ENCODE measurements at regions not wholly inside any gene's neighbourhood (a gene's known extent, or its start where the extent isn't known, plus 50 kb on each side); places are given as distances from the start of the nearest gene placed in this dataset.
"Not testable (repeated sequence)": the region's sequence is repeated elsewhere in the genome, so short reads cannot be mapped to it uniquely, and the experiment has no call there.

- not testable (repeated sequence) for H3K27ac Mint-ChIP-seq, H3K4me3 Mint-ChIP-seq, H3K27me3 Mint-ChIP-seq, ATAC-seq, H3K4me1 Mint-ChIP-seq
- H3K9me3 Mint-ChIP-seq = peaks cover 17% of the 10 kb centered on the region
- H3K36me3 Mint-ChIP-seq = peaks cover 16% of the 10 kb centered on the region
Measured at GRCh38 chr15:69928890-69929289, 168.8 kb downstream of the TLE3 start.

DNA sequence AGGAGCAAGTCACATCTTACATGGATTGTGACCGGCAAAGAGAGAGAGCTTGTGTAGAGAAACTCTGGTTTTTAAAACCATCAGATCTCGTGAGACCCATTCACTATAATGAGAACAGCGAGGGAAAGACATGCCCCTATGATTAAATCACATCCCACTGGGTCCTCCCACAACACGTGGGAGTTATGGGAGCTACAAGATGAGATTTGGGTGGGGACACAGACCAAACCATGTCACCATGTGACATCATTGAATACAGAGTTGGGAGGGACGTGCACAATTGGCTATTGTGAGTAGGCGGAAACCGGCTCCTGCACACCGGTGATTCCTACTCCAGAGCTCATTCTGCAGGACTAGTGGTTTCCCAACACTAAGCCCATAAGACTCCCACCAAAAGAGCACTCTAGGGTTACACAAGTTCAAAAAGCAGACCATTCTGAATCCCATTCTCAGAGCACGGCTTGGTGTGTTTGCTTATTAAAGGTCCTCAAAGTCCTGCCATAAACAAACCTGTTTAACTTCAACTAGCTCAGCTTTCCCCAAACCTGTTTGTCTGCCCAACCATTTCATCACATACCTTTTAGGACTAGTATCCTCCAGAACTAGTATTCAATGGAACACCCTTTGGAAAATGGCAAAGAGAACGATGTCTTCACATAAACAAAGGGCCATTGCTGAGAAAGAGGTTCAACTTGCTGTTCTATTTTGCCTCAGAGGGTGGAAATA, 167.6 kb downstream of the TLE3 start:
- Mint-ChIP-seq H3K27me3 (peaks cover 11% of the 10 kb centered on the region), H3K4me1 (no peaks in the 10 kb centered on the region), H3K36me3 (peaks cover 9% of the 10 kb centered on the region), H3K27ac (no peak overlapping the region), H3K9me3 (peaks cover 9% of the 10 kb centered on the region), H3K4me3 (no peak overlapping the region)
- ATAC-seq = no peak

- no peak for ATAC-seq
- Mint-ChIP-seq H3K9me3 (peaks cover 12% of the 10 kb centered on the region), H3K36me3 (peaks cover 16% of the 10 kb centered on the region), H3K27me3 (peaks cover 18% of the 10 kb centered on the region), H3K27ac (no peak overlapping the region), H3K4me3 (no peak overlapping the region), H3K4me1 (no peaks in the 10 kb centered on the region)
Measured at GRCh38 chr15:69930754-69931153, 167.0 kb downstream of the TLE3 start.

GRCh38 chr15:69931156-69931555, 166.6 kb downstream of the TLE3 start:
- Mint-ChIP-seq H3K9me3 (peaks cover 14% of the 10 kb centered on the region), H3K4me3 (no peak overlapping the region), H3K4me1 (no peaks in the 10 kb centered on the region), H3K36me3 (peaks cover 17% of the 10 kb centered on the region), H3K27ac (no peak overlapping the region), H3K27me3 (peaks cover 19% of the 10 kb centered on the region)
- ATAC-seq = no peak

GRCh38 chr15:69934607-69935006, 163.1 kb downstream of the TLE3 start:
- peaks cover 19% of the 10 kb centered on the region for H3K27me3 Mint-ChIP-seq
- H3K36me3 Mint-ChIP-seq = peaks cover 12% of the 10 kb centered on the region
- no peak overlapping the region for H3K27ac Mint-ChIP-seq
- no peak for ATAC-seq
- peaks cover 10% of the 10 kb centered on the region for H3K9me3 Mint-ChIP-seq
- peaks cover 4% of the 10 kb centered on the region for H3K4me1 Mint-ChIP-seq
- H3K4me3 Mint-ChIP-seq = no peak overlapping the region

- Mint-ChIP-seq H3K27ac (peak overlapping the region; percentile 8), H3K4me1 (peaks cover 9% of the 10 kb centered on the region), H3K9me3 (peaks cover 8% of the 10 kb centered on the region), H3K27me3 (peaks cover 10% of the 10 kb centered on the region), H3K36me3 (peaks cover 9% of the 10 kb centered on the region), H3K4me3 (no peak overlapping the region)
- ATAC-seq = peak; percentile 36
Measured at GRCh38 chr15:69939513-69940440, 157.9 kb downstream of the TLE3 start.

GRCh38 chr15:69940441-69941300, 157.0 kb downstream of the TLE3 start:
- H3K36me3 Mint-ChIP-seq = peaks cover 2% of the 10 kb centered on the region
- no peak overlapping the region for H3K27ac Mint-ChIP-seq
- H3K27me3 Mint-ChIP-seq = peaks cover 2% of the 10 kb centered on the region
- H3K9me3 Mint-ChIP-seq = peaks cover 3% of the 10 kb centered on the region
- H3K4me1 Mint-ChIP-seq = peaks cover 9% of the 10 kb centered on the region
- no peak overlapping the region for H3K4me3 Mint-ChIP-seq
- no peak for ATAC-seq

DNA sequence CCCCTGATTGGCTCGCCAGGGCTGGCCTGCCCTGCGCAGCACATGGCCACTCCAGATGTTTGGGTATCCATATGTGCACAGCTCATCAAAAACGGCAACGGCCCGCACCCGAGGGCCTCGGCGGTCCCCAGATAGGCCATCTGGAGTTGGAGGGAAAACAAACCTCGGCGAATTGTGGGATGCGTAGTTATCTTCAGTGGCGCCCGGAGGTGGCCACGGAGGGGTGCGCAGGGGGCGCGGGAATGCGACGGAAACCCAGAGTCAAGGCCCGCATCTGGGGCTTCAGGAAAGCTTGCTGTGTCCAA, 156.5 kb downstream of the TLE3 start:
- H3K4me1 Mint-ChIP-seq = peaks cover 9% of the 10 kb centered on the region
- H3K27me3 Mint-ChIP-seq = no peaks in the 10 kb centered on the region
- no peak for ATAC-seq
- H3K27ac Mint-ChIP-seq = no peak overlapping the region
- H3K36me3 Mint-ChIP-seq = no peaks in the 10 kb centered on the region
- no peaks in the 10 kb centered on the region for H3K9me3 Mint-ChIP-seq
- no peak overlapping the region for H3K4me3 Mint-ChIP-seq

DNA sequence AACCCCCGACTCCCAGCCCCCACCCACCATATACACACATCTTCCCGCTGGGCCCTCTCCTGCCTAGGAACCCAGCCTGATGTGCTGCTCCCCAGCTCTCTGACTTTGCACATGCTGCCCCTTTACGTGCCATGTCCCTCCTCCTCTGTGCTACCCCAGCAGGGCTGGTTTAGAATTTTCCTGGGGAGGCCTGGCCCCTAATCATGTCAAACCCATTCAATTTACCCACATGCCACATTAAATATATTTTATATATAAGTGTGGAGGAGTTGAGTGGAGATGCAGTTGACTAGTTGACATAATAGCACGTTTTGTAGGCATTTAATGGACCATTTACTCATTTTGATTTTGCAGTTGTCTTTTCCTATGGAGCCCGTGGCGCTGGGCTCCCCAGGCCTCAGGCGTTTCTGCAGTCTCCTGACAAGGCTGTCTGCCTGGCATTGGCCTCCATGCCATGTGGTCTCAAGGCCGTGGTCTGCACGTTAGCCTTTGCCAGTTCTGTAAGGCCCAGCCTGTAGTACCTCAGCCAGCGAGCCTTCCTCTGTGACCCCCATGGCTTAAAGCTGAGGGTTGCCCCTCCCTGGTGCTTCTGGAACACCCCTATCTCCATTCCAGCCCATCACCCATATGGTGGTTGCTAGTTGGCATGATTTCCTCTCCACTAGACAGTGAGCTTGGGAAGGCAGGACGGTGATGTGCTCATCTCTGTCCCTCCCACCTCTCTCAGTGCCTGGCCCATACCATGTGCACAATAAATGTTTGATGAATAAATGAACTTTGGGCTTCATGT, 155.8 kb downstream of the TLE3 start:
- Mint-ChIP-seq H3K27ac (no peak overlapping the region), H3K27me3 (no peaks in the 10 kb centered on the region)
- ATAC-seq = no peak

GRCh38 chr15:69943637-69944036, 154.1 kb downstream of the TLE3 start:
- no peak overlapping the region for H3K4me3 Mint-ChIP-seq
- H3K36me3 Mint-ChIP-seq = no peaks in the 10 kb centered on the region
- peaks cover 14% of the 10 kb centered on the region for H3K4me1 Mint-ChIP-seq
- ATAC-seq = no peak
- no peaks in the 10 kb centered on the region for H3K27me3 Mint-ChIP-seq
- no peak overlapping the region for H3K27ac Mint-ChIP-seq
- no peaks in the 10 kb centered on the region for H3K9me3 Mint-ChIP-seq

More for the DNA sequence above, 155.8 kb downstream of the TLE3 start:
- H3K4me3 Mint-ChIP-seq = no peak overlapping the region
- H3K36me3 Mint-ChIP-seq = no peaks in the 10 kb centered on the region
- peaks cover 14% of the 10 kb centered on the region for H3K4me1 Mint-ChIP-seq
- H3K9me3 Mint-ChIP-seq = no peaks in the 10 kb centered on the region

DNA sequence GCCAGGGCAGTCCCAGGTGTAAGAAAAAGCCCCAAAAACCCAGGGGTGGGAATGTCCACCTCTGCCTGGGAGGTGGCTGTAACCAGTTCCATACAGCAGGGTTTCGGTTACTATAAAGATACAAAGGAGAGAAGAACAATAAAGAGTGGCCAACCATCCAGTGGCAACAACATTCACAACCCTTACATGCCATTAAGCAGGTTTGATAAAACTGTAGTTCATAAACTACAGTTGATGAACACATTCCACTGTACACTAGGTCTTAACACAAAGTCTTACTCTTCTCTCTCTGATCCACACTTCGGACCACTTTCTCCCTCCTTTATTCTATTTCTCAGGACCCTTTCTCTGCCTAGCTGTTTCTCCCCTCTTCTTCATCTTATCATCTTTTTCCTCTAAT, 152.0 kb downstream of the TLE3 start:
- Mint-ChIP-seq H3K4me3 (no peak overlapping the region), H3K27ac (no peak overlapping the region), H3K36me3 (no peaks in the 10 kb centered on the region), H3K27me3 (no peaks in the 10 kb centered on the region), H3K4me1 (peaks cover 5% of the 10 kb centered on the region), H3K9me3 (no peaks in the 10 kb centered on the region)
- no peak for ATAC-seq

DNA sequence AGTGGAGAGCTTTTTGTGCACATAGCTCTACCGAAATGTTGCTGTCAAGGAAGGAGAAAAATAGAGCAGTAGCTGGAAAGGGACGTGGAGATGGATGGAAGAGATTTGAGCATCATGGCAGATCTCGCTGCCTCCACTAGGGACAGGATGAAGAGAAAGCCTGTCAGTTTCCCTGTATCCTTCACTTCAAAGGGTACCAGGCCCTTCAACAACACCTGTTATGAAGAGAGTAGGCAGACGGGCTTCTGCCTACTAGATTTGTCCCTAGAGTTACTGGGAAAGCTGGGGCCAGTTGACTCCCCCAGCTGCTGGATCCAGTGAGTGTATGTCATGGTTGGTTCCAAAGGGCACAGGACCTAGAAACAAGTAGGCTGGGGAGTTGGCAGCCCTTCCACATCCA, 150.8 kb downstream of the TLE3 start:
- Mint-ChIP-seq H3K27me3 (no peaks in the 10 kb centered on the region), H3K4me1 (peaks cover 5% of the 10 kb centered on the region), H3K4me3 (no peak overlapping the region), H3K36me3 (no peaks in the 10 kb centered on the region), H3K9me3 (no peaks in the 10 kb centered on the region), H3K27ac (no peak overlapping the region)
- ATAC-seq = no peak

- Mint-ChIP-seq H3K9me3 (no peaks in the 10 kb centered on the region), H3K36me3 (no peaks in the 10 kb centered on the region), H3K27me3 (no peaks in the 10 kb centered on the region), H3K4me3 (no peak overlapping the region), H3K27ac (no peak overlapping the region), H3K4me1 (peaks cover 5% of the 10 kb centered on the region)
- ATAC-seq = no peak
Measured at GRCh38 chr15:69947394-69947793, 150.3 kb downstream of the TLE3 start.

- H3K36me3 Mint-ChIP-seq = no peaks in the 10 kb centered on the region
- H3K4me3 Mint-ChIP-seq = no peak overlapping the region
- no peaks in the 10 kb centered on the region for H3K27me3 Mint-ChIP-seq
- no peaks in the 10 kb centered on the region for H3K9me3 Mint-ChIP-seq
- H3K4me1 Mint-ChIP-seq = peaks cover 5% of the 10 kb centered on the region
- no peak for ATAC-seq
- H3K27ac Mint-ChIP-seq = no peak overlapping the region
Measured at GRCh38 chr15:69949485-69949884, 148.2 kb downstream of the TLE3 start.

Measured in stimulated activated memory B cell treated with anti-CD40 and anti-IgM and Interleukin-4, amounts not matched to agents 10 μg/mL and 1 μg/mL and 100 μg/mL, for 72 hours (primary cell).